WERI-Rb-1 (cell line): ENCODE measurements at regions not wholly inside any gene's neighbourhood (a gene's known extent, or its start where the extent isn't known, plus 50 kb on each side); places are given as distances from the start of the nearest gene placed in this dataset.

Experiments
- DNase-seq: peaks from one replicate; pipeline ENCODE4 v3.0.0-alpha.2; 2020
- H3K27ac ChIP-seq: fragments of 250-450 bp; sonication (Bioruptor Pico); 2 replicates; pipeline ENCODE4 v1.5.1; 2020; ENCODE audit warnings: mild to moderate bottlenecking, moderate library complexity
- H3K27me3 ChIP-seq: fragments of 250-450 bp; sonication (Bioruptor Pico); 2 replicates; pipeline ENCODE4 v1.5.1; 2021; ENCODE audit warnings: mild to moderate bottlenecking, low read depth, moderate library complexity; ENCODE audit not compliant: insufficient read depth, severe bottlenecking
- H3K36me3 ChIP-seq: fragments of 250-450 bp; sonication (Bioruptor Pico); 2 replicates; pipeline ENCODE4 v1.5.1; 2020; ENCODE audit warnings: mild to moderate bottlenecking, moderate library complexity
- H3K4me3 ChIP-seq: 2 replicates; pipeline ENCODE4 v1.5.1; 2011; ENCODE audit warnings: low read depth, mild to moderate bottlenecking, control low read depth, low read length
- H3K9me3 ChIP-seq: fragments of 250-450 bp; sonication (Bioruptor Pico); 2 replicates; pipeline ENCODE4 v1.5.1; 2021; ENCODE audit warnings: mild to moderate bottlenecking, moderate library complexity; ENCODE audit not compliant: severe bottlenecking
- TF ChIP-seq, protein P1 (sequence below): IDR thresholded peaks from 2 replicates; pipeline ENCODE4 v1.5.1; 2011; ENCODE audit warnings: low read depth, mild to moderate bottlenecking, control low read depth, inconsistent platforms, low read length

GRCh38 chr18:43866696-43867095 lies 589.4 kb upstream of the SYT4 start:
- Histone ChIP-seq H3K36me3 (no peaks in the 10 kb centered on the region), H3K27me3 (peaks cover 17% of the 10 kb centered on the region), H3K27ac (no peak overlapping the region), H3K9me3 (no peaks in the 10 kb centered on the region), H3K4me3 (no peak overlapping the region)
- TF ChIP-seq, protein P1, sequence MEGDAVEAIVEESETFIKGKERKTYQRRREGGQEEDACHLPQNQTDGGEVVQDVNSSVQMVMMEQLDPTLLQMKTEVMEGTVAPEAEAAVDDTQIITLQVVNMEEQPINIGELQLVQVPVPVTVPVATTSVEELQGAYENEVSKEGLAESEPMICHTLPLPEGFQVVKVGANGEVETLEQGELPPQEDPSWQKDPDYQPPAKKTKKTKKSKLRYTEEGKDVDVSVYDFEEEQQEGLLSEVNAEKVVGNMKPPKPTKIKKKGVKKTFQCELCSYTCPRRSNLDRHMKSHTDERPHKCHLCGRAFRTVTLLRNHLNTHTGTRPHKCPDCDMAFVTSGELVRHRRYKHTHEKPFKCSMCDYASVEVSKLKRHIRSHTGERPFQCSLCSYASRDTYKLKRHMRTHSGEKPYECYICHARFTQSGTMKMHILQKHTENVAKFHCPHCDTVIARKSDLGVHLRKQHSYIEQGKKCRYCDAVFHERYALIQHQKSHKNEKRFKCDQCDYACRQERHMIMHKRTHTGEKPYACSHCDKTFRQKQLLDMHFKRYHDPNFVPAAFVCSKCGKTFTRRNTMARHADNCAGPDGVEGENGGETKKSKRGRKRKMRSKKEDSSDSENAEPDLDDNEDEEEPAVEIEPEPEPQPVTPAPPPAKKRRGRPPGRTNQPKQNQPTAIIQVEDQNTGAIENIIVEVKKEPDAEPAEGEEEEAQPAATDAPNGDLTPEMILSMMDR = no peak
- DNase-seq = no peak

DNA sequence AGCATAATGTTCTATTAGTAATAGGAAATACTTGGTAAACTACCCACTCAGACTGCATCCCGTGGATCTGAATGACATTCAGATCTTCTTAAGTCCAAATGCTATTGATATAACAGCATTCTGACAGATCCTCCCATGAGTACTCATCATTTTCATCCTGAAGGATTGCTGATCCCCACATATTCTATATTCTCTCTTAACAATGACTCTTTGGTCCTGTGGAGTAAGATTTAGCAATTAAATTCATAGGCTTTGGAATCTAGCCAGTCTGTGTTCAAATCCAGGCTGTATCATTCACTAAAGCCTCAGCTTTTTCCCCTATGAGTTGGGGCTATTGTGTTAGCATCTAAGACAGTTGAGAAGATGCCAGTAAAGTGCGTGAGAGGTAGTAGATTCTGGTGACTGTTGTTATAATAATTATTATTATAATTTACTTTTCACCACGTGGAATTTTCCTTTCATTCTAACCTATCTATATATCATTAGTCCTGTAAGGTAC lies 591.3 kb upstream of the SYT4 start:
- H3K27ac ChIP-seq = no peak overlapping the region
- H3K9me3 ChIP-seq = no peaks in the 10 kb centered on the region
- H3K4me3 ChIP-seq = no peak overlapping the region
- no peak for DNase-seq
- H3K27me3 ChIP-seq = peaks cover 8% of the 10 kb centered on the region
- H3K36me3 ChIP-seq = no peaks in the 10 kb centered on the region
- TF ChIP-seq, protein P1 = no peak

DNA sequence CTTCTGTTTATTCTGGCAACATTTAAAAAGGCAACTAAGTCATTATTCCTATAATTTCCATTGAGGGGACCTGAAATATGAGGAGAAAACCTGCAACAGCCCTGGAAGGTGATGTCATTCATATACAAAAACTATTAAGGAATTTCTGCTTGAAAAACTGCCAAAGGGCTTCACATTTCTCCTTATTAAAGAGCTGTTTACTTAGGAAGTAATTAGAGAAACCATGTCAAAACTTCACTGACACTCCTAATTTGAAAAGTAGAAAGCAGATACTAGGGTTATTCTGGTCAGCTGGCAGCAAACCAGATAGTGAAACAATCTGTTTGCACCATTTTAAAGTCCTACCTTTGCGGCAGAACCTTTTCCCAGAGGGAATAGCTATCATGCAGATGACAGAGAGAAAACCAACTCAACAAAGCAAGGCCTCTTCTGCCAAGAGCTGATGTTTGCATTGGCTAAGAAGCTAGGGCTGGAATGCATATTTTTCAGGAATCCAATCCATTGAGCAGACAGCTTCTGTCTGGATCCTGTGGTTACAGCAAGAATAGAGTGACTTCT lies 592.2 kb upstream of the SYT4 start:
- TF ChIP-seq, protein P1 = no peak
- DNase-seq = no peak
- no peak overlapping the region for H3K27ac ChIP-seq
- peaks cover 9% of the 10 kb centered on the region for H3K27me3 ChIP-seq
- H3K4me3 ChIP-seq = no peak overlapping the region
- H3K36me3 ChIP-seq = no peaks in the 10 kb centered on the region
- H3K9me3 ChIP-seq = no peaks in the 10 kb centered on the region

DNA sequence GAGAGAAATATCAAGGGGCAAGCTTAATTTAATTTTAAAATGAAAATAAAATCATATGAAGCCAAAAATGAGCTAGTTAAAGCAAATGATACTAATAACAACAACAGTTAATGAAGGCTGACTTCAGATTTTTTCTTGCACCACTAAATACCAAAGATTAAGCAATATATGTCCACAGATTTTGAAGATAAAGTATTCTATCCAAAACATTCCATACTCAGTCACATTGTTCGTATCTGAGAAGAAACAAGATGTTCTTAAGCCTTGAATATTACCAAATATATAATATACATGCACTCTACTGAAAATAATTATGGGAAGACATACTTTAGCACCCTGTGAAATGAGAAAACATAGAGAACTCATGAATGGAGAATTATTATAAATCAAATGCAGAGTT lies 593.3 kb upstream of the SYT4 start:
- H3K4me3 ChIP-seq = no peak overlapping the region
- TF ChIP-seq, protein P1 = no peak
- DNase-seq = no peak
- H3K27ac ChIP-seq = no peak overlapping the region
- H3K9me3 ChIP-seq = no peaks in the 10 kb centered on the region
- H3K36me3 ChIP-seq = no peaks in the 10 kb centered on the region
- peaks cover 14% of the 10 kb centered on the region for H3K27me3 ChIP-seq

DNA sequence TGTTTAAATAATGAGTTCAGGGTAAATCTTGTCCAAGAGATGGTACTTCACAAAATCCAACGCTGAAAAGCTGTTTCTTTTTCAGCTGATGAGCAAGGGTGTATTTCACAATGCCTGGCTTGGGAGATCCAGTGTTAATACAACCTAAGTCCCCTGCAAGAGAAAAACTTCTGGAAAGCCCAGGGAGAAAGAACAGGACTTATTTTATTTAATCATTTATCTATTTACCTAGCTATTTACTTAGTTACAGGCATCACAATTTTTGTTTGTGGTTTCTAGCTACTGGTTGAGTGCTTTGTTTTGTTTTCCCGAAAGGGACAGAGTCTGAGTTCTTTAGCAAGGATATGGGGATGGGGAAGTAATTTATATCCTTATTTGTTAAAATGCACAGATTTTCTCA lies 598.2 kb upstream of the SYT4 start:
- Histone ChIP-seq H3K4me3 (no peak overlapping the region), H3K27ac (no peak overlapping the region), H3K27me3 (peaks cover 46% of the 10 kb centered on the region), H3K9me3 (no peaks in the 10 kb centered on the region), H3K36me3 (no peaks in the 10 kb centered on the region)
- TF ChIP-seq, protein P1 = no peak
- no peak for DNase-seq

- no peaks in the 10 kb centered on the region for H3K36me3 ChIP-seq
- TF ChIP-seq, protein P1 = no peak
- DNase-seq = no peak
- H3K4me3 ChIP-seq = no peak overlapping the region
- peaks cover 53% of the 10 kb centered on the region for H3K27me3 ChIP-seq
- no peaks in the 10 kb centered on the region for H3K9me3 ChIP-seq
- H3K27ac ChIP-seq = no peak overlapping the region
These were observed 599.0 kb upstream of the SYT4 start for GRCh38 chr18:43876286-43876685.
